Body of pancreas (tissue), 4 donors: ENCODE measurements at regions not wholly inside any gene's neighbourhood (a gene's known extent, or its start where the extent isn't known, plus 50 kb on each side); places are given as distances from the start of the nearest gene placed in this dataset.

ENCODE experiments used
- POLR2A ChIP-seq, 3 donors: fragments of 450-650 bp; IDR thresholded peaks; one replicate each; pipeline ENCODE4 v1.6.1; 2016; ENCODE audit warnings: antibody characterized with exemption in 3 of 3, mild to moderate bottlenecking in 2 of 3
- TF ChIP-seq, protein P1 (sequence below), 7 experiments: fragments of 450-650 bp in 4 of 7; fragments of 200-600 bp in 3 of 7; sonication (generic) in 3 of 7; IDR thresholded peaks; one replicate each; pipeline ENCODE4 v1.5.1; 2016 to 2019; ENCODE audit warnings: antibody characterized with exemption in 7 of 7

DNA sequence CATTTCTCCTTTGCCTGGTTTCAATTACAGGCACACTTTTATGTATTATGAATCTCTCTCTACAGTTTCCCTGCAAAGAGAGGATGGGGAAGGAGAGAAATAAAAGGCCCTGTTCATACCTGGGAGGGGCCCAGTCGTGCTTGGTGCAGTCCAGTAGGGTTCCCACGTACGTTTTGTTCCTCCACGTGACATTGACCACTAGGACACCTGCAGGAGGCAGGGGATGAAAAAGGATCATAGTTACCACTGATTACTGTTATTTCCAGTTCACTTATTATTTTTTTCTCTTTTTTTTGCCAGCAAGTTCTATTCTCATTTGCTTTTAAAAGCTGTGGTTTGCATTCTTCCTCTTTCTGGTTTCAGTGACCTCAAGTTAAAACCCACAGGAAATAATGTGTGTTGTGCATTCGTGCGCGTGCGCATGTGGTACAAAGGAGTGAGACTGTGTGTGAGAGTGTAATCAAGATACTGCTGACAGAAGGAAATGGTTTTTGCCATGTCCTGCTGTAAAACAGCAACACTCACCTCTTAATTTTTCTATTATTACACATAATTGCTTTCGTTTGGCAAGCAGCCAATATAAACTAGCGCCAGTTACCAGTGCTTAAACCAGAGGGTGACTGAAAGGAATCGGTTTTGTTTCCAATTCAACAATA is 96.8 kb downstream of the ZNF608 start:
- TF ChIP-seq, protein P1, sequence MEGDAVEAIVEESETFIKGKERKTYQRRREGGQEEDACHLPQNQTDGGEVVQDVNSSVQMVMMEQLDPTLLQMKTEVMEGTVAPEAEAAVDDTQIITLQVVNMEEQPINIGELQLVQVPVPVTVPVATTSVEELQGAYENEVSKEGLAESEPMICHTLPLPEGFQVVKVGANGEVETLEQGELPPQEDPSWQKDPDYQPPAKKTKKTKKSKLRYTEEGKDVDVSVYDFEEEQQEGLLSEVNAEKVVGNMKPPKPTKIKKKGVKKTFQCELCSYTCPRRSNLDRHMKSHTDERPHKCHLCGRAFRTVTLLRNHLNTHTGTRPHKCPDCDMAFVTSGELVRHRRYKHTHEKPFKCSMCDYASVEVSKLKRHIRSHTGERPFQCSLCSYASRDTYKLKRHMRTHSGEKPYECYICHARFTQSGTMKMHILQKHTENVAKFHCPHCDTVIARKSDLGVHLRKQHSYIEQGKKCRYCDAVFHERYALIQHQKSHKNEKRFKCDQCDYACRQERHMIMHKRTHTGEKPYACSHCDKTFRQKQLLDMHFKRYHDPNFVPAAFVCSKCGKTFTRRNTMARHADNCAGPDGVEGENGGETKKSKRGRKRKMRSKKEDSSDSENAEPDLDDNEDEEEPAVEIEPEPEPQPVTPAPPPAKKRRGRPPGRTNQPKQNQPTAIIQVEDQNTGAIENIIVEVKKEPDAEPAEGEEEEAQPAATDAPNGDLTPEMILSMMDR (IDR thresholded peaks at IDR 0.05), result no peak
- TF ChIP-seq POLR2A (IDR thresholded peaks at IDR 0.05), result no peak
